NCI-H524 treated with DMSO at 0.1 percent for 48 hours (cell line): ENCODE measurements at regions not wholly inside any gene's neighbourhood (a gene's known extent, or its start where the extent isn't known, plus 50 kb on each side); places are given as distances from the start of the nearest gene placed in this dataset.

Source experiments
- DNase-seq: peaks from one replicate; lab custom pipeline; 2025; lab: John Stamatoyannopoulos, UW

- DNase-seq, result no peak
These were observed 313.5 kb downstream of the AGTPBP1 start for GRCh38 chr9:85428230-85428629.

GRCh38 chr9:85427772-85428171, 314.0 kb downstream of the AGTPBP1 start:
- DNase-seq, result peak; percentile 10

- DNase-seq, result no peak
These were observed 316.6 kb downstream of the AGTPBP1 start for GRCh38 chr9:85425153-85425611.

GRCh38 chr9:85423422-85423821, 318.3 kb downstream of the AGTPBP1 start:
- DNase-seq, result no peak

GRCh38 chr9:85421641-85422040, 320.1 kb downstream of the AGTPBP1 start:
- DNase-seq, result no peak

GRCh38 chr9:85420750-85421149, 321.0 kb downstream of the AGTPBP1 start:
- no peak for DNase-seq

- no peak for DNase-seq
These were observed 324.1 kb downstream of the AGTPBP1 start for GRCh38 chr9:85417674-85418073.

- DNase-seq, result no peak
These were observed 325.0 kb downstream of the AGTPBP1 start for GRCh38 chr9:85416715-85417114.

- DNase-seq, result no peak
These were observed 327.4 kb downstream of the AGTPBP1 start for GRCh38 chr9:85414390-85414789.

- DNase-seq, result no peak
These were observed 333.3 kb downstream of the AGTPBP1 start for GRCh38 chr9:85408494-85408893.

GRCh38 chr9:85405566-85405950, 336.2 kb downstream of the AGTPBP1 start:
- DNase-seq, result no peak

- DNase-seq, result no peak
These were observed 336.7 kb downstream of the AGTPBP1 start for GRCh38 chr9:85404911-85405565.

GRCh38 chr9:85402551-85402950, 339.2 kb downstream of the AGTPBP1 start:
- no peak for DNase-seq

GRCh38 chr9:85401998-85402397, 339.8 kb downstream of the AGTPBP1 start:
- DNase-seq, result no peak

GRCh38 chr9:85397005-85397404, 344.7 kb downstream of the AGTPBP1 start:
- no peak for DNase-seq

- no peak for DNase-seq
These were observed 349.5 kb downstream of the AGTPBP1 start for GRCh38 chr9:85392260-85392659.

- DNase-seq, result peak; percentile 63
These were observed 363.9 kb downstream of the AGTPBP1 start for GRCh38 chr9:85377731-85378289.

GRCh38 chr9:85368781-85369180, 373.0 kb downstream of the AGTPBP1 start:
- no peak for DNase-seq

GRCh38 chr9:85359161-85359560, 382.6 kb downstream of the AGTPBP1 start:
- DNase-seq, result no peak

- DNase-seq, result no peak
These were observed 392.7 kb downstream of the AGTPBP1 start for GRCh38 chr9:85349046-85349445.

- no peak for DNase-seq
These were observed 394.2 kb downstream of the AGTPBP1 start for GRCh38 chr9:85347541-85347940.

- no peak for DNase-seq
These were observed 396.9 kb downstream of the AGTPBP1 start for GRCh38 chr9:85344901-85345300.

- no peak for DNase-seq
These were observed 402.4 kb downstream of the AGTPBP1 start for GRCh38 chr9:85339338-85339737.

GRCh38 chr9:85334228-85334627, 407.5 kb downstream of the AGTPBP1 start:
- no peak for DNase-seq
